Colonic mucosa (tissue), 4 donors: ENCODE measurements at regions not wholly inside any gene's neighbourhood (a gene's known extent, or its start where the extent isn't known, plus 50 kb on each side); places are given as distances from the start of the nearest gene placed in this dataset.

ENCODE experiments used
- DNase-seq: peaks from one replicate; pipeline ENCODE4 v3.0.0-alpha.2; 2020
- H3K27ac ChIP-seq: fragments of 200-600 bp; one replicate; pipeline ENCODE4 v1.8.0; 2021
- H3K27me3 ChIP-seq: fragments of 200-600 bp; one replicate; pipeline ENCODE4 v1.8.0; 2021
- H3K36me3 ChIP-seq: fragments of 200-600 bp; one replicate; pipeline ENCODE4 v1.8.0; 2021
- H3K4me1 ChIP-seq: fragments of 200-600 bp; one replicate; pipeline ENCODE4 v1.8.0; 2021; ENCODE audit warnings: mild to moderate bottlenecking
- H3K4me3 ChIP-seq: fragments of 200-600 bp; one replicate; pipeline ENCODE4 v1.8.0; 2021
- H3K9ac ChIP-seq, 2 donors: one replicate each; pipeline ENCODE4 v1.7.0; 2013; ENCODE audit warnings: control low read depth in 2 of 2, low read depth in 2 of 2, low read length in 2 of 2
- H3K9me3 ChIP-seq: fragments of 200-600 bp; one replicate; pipeline ENCODE4 v1.8.0; 2021
- intact Hi-C: fragments of 100-400 bp; cut with DNase I; formaldehyde crosslinking; loops from one replicate; pipeline ENCODE4 v1.14.1; 2022
- TF ChIP-seq, protein P1 (sequence below): fragments of 200-600 bp; IDR thresholded peaks from one replicate; pipeline ENCODE4 v1.8.0; 2022; ENCODE audit warnings: antibody characterized with exemption, mild to moderate bottlenecking
- donor health status: healthy.
- donor health status: DM: no; HTN: no; CAD: no.
- donor health status: DM: no; HTN: no; CAD: no.

DNA sequence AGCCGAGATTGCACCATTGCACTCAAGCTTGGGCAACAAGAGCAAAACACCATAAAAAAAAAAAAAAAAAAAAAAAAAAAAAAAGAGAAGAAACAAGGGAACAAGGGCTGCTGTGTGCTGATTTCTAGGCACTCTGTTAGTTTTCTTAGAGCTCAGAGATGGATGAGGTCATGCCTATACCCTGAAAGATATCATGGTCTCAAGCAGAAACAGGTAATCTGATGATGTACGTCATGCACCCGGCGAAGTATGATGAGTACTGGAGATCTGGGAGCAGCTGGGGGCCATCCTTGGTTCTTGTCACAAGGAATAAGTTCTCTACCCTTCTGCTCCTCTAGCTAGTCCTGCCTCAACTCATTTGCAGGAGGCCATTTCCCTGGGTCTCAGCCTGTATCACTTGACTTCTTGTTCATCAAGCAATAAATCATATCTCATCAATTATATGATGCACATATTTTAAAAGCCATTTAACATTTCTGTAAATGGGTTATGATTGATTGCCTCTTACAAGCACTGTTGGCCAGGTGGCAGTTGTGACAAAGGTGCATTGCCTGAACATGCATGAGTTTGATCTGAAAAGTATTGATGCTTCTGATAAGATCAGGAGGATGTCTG, 517.2 kb downstream of the DHX35 start:
- no peak overlapping the region for H3K4me3 ChIP-seq
- no peak overlapping the region for H3K27ac ChIP-seq
- H3K4me1 ChIP-seq, result no peaks in the 10 kb centered on the region
- no peaks in the 10 kb centered on the region for H3K9me3 ChIP-seq
- TF ChIP-seq, protein P1, sequence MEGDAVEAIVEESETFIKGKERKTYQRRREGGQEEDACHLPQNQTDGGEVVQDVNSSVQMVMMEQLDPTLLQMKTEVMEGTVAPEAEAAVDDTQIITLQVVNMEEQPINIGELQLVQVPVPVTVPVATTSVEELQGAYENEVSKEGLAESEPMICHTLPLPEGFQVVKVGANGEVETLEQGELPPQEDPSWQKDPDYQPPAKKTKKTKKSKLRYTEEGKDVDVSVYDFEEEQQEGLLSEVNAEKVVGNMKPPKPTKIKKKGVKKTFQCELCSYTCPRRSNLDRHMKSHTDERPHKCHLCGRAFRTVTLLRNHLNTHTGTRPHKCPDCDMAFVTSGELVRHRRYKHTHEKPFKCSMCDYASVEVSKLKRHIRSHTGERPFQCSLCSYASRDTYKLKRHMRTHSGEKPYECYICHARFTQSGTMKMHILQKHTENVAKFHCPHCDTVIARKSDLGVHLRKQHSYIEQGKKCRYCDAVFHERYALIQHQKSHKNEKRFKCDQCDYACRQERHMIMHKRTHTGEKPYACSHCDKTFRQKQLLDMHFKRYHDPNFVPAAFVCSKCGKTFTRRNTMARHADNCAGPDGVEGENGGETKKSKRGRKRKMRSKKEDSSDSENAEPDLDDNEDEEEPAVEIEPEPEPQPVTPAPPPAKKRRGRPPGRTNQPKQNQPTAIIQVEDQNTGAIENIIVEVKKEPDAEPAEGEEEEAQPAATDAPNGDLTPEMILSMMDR, result no peak
- H3K27me3 ChIP-seq, result no peaks in the 10 kb centered on the region
- no peak for DNase-seq
- no peak overlapping the region for H3K9ac ChIP-seq
- intact Hi-C loops, result no loop called here
- no peaks in the 10 kb centered on the region for H3K36me3 ChIP-seq

DNA sequence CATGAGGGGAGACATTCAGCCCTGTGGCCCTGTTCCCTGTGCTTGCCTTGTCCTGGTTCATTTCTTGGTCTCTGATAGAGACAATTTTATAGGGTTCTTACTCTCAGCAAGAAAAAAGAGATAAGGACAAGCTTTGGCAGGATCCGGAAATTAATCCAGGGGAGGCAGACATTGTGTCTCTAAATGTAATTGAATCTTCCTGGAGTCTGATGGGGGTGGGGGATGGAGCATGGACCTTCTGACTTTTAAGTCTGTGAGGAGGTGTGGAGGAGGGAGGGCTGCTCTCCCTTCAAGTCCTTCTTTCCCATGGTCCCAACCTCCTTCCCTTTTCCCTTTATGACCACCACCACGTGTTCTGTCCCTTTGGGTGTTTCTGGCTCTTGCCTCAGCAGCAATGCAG, 512.7 kb downstream of the DHX35 start:
- TF ChIP-seq, protein P1, result no peak
- Histone ChIP-seq H3K27ac (no peak overlapping the region), H3K36me3 (no peaks in the 10 kb centered on the region)

DNA sequence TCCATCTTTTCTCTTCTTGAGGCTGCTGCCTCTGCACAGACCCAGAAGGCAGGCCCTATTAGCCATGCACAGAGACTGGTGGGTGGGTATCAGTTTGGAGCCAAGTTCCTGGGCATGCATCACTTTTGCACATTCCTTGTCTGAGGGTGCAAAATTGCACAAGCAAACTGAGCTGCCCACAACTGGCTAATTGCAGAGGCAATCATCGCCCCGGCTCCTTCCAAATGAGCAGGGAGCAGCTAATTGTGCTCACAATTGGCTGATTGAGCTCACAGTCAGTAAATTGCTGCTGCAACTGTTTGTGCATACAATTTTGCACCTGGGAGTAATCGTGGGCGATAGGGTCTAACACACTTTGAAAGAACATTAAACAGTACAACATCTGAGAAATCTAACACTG, 511.4 kb downstream of the DHX35 start:
- TF ChIP-seq, protein P1, result no peak
- no peaks in the 10 kb centered on the region for H3K9me3 ChIP-seq
- no peak overlapping the region for H3K4me3 ChIP-seq
- no peak for DNase-seq
- intact Hi-C loops, result no loop called here
- no peak overlapping the region for H3K9ac ChIP-seq
- no peaks in the 10 kb centered on the region for H3K4me1 ChIP-seq
- H3K36me3 ChIP-seq, result no peaks in the 10 kb centered on the region
- no peaks in the 10 kb centered on the region for H3K27me3 ChIP-seq
- no peak overlapping the region for H3K27ac ChIP-seq

More for the DNA sequence above, 512.7 kb downstream of the DHX35 start:
- no peak for DNase-seq
- Histone ChIP-seq H3K9ac (no peak overlapping the region), H3K4me3 (no peak overlapping the region), H3K9me3 (no peaks in the 10 kb centered on the region), H3K4me1 (no peaks in the 10 kb centered on the region), H3K27me3 (no peaks in the 10 kb centered on the region)
- intact Hi-C loops, result no loop called here

DNA sequence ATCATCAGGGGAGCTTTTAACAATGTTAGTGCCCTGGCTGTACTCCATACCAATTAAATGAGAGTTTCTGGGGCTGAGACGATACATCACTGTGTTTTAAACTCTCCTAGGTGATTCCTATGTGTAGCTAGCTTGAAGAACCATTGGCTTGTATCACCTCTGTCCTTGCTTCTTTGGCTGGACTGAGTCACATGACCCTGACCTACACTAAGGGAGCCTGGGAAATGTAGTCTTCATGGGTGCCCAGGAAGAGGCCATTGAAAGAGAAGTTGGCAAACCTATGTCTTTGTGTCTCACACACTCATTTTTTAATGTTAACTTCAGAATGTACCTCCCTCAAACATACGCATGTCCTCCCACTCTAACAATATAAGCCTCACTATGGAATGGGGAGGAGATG, 506.6 kb downstream of the DHX35 start:
- TF ChIP-seq, protein P1, result no peak
- DNase-seq, result no peak
- Histone ChIP-seq H3K4me3 (no peak overlapping the region), H3K4me1 (no peaks in the 10 kb centered on the region), H3K27me3 (no peaks in the 10 kb centered on the region), H3K36me3 (no peaks in the 10 kb centered on the region), H3K9ac (no peak overlapping the region), H3K9me3 (no peaks in the 10 kb centered on the region), H3K27ac (no peak overlapping the region)
- intact Hi-C loops, result no loop called here

DNA sequence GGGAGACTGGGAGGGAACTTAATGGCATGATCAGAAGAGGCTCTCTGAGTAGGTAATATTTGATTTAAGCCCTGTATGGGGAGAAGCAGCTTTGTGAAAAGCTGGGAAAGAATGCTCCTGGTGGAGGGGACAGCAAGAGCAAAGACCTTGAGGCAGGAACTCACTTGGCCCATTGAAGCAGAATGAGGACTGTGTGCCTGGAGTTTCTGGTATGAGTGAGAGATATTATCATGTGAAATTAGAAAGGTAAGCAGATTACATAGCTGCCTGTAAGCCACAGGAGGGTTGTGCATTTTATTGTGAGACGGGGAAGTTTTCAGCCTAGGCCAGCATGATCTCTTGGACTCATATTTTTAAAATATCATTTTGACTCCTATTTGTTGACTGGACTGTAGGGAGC, 502.1 kb downstream of the DHX35 start:
- TF ChIP-seq, protein P1, result no peak
- Histone ChIP-seq H3K36me3 (no peaks in the 10 kb centered on the region), H3K27me3 (no peaks in the 10 kb centered on the region)

More for the DNA sequence above, 502.1 kb downstream of the DHX35 start:
- H3K9me3 ChIP-seq, result no peaks in the 10 kb centered on the region
- no peak overlapping the region for H3K27ac ChIP-seq
- DNase-seq, result no peak
- H3K4me1 ChIP-seq, result no peaks in the 10 kb centered on the region
- intact Hi-C loops, result no loop called here
- H3K9ac ChIP-seq, result no peak overlapping the region
- H3K4me3 ChIP-seq, result no peak overlapping the region
